ENCODE measurements at regions not wholly inside any gene's neighbourhood (a gene's known extent, or its start where the extent isn't known, plus 50 kb on each side); places are given as distances from the start of the nearest gene placed in this dataset.

GRCh38 chr20:22307409-22307808, 277.0 kb downstream of the FOXA2 start:
- DNase-seq: no peak

- DNase-seq: no peak
Observed at GRCh38 chr20:22305381-22305780, 279.0 kb downstream of the FOXA2 start.

- DNase-seq: no peak
Observed at GRCh38 chr20:22303523-22303922, 280.8 kb downstream of the FOXA2 start.

GRCh38 chr20:22302039-22302438, 282.3 kb downstream of the FOXA2 start:
- DNase-seq: no peak

- no peak for DNase-seq
Observed at GRCh38 chr20:22293886-22294285, 290.5 kb downstream of the FOXA2 start.

- no peak for DNase-seq
Observed at GRCh38 chr20:22289442-22289841, 294.9 kb downstream of the FOXA2 start.

GRCh38 chr20:22288957-22289356, 295.4 kb downstream of the FOXA2 start:
- no peak for DNase-seq

- no peak for DNase-seq
Observed at GRCh38 chr20:22288156-22288555, 296.2 kb downstream of the FOXA2 start.

GRCh38 chr20:22285555-22285954, 298.8 kb downstream of the FOXA2 start:
- DNase-seq: no peak

GRCh38 chr20:22282696-22283095, 301.7 kb downstream of the FOXA2 start:
- no peak for DNase-seq

GRCh38 chr20:22274330-22274729, 310.0 kb downstream of the FOXA2 start:
- DNase-seq: no peak

GRCh38 chr20:22268675-22269074, 315.7 kb downstream of the FOXA2 start:
- DNase-seq: no peak

- DNase-seq: no peak
Observed at GRCh38 chr20:22264917-22265316, 319.5 kb downstream of the FOXA2 start.

- no peak for DNase-seq
Observed at GRCh38 chr20:22260506-22260905, 323.9 kb downstream of the FOXA2 start.

- DNase-seq: no peak
Observed at GRCh38 chr20:22257912-22258311, 326.5 kb downstream of the FOXA2 start.

GRCh38 chr20:22248051-22248667, 336.2 kb downstream of the FOXA2 start:
- DNase-seq: no peak

- DNase-seq: no peak
Observed at GRCh38 chr20:22245139-22245538, 339.2 kb downstream of the FOXA2 start.

- DNase-seq: no peak
Observed at GRCh38 chr20:22243067-22243466, 341.3 kb downstream of the FOXA2 start.

- no peak for DNase-seq
Observed at GRCh38 chr20:22241609-22242008, 342.8 kb downstream of the FOXA2 start.

GRCh38 chr20:22232923-22233322, 351.4 kb downstream of the FOXA2 start:
- DNase-seq: no peak

GRCh38 chr20:22232473-22232872, 351.9 kb downstream of the FOXA2 start:
- DNase-seq: no peak

- no peak for DNase-seq
Observed at GRCh38 chr20:22226849-22227700, 357.3 kb downstream of the FOXA2 start.

- no peak for DNase-seq
Observed at GRCh38 chr20:22223236-22223635, 361.1 kb downstream of the FOXA2 start.

GRCh38 chr20:22217712-22218352, 366.5 kb downstream of the FOXA2 start:
- no peak for DNase-seq

Data from NCI-H1092 (cell line).